ENCODE measurements at regions not wholly inside any gene's neighbourhood (a gene's known extent, or its start where the extent isn't known, plus 50 kb on each side); places are given as distances from the start of the nearest gene placed in this dataset.

DNA sequence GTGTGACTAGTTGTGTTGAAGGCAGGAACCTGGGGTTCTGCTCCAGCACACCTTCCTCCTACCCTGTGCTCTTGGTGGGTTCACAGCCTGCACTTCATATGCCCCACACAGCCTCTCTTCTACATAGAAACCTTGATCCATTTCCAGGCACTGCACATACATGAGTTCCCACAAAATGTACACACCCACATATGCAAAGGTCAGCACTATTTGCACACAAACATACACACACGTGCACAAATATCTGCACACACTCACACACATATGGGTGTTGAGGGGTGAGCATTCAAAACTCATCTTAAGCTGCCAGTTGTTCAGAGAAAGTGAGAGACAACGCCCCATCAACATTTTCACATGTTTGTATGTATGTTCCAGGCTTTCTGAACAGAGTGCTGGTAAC is 201.0 kb downstream of the BARX2 start:
- intact Hi-C loops (cut with DNase I) = no loop called here
- H3K4me3 ChIP-seq = no peak overlapping the region
- DNase-seq = no peak
- H3K27ac ChIP-seq = no peak overlapping the region
- no peaks in the 10 kb centered on the region for H3K27me3 ChIP-seq (ENCODE audit: low read depth)
- H3K9me3 ChIP-seq = no peaks in the 10 kb centered on the region
- H3K36me3 ChIP-seq = no peaks in the 10 kb centered on the region
- ATAC-seq = no peak
- TF ChIP-seq, protein P1, sequence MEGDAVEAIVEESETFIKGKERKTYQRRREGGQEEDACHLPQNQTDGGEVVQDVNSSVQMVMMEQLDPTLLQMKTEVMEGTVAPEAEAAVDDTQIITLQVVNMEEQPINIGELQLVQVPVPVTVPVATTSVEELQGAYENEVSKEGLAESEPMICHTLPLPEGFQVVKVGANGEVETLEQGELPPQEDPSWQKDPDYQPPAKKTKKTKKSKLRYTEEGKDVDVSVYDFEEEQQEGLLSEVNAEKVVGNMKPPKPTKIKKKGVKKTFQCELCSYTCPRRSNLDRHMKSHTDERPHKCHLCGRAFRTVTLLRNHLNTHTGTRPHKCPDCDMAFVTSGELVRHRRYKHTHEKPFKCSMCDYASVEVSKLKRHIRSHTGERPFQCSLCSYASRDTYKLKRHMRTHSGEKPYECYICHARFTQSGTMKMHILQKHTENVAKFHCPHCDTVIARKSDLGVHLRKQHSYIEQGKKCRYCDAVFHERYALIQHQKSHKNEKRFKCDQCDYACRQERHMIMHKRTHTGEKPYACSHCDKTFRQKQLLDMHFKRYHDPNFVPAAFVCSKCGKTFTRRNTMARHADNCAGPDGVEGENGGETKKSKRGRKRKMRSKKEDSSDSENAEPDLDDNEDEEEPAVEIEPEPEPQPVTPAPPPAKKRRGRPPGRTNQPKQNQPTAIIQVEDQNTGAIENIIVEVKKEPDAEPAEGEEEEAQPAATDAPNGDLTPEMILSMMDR (IDR thresholded peaks at IDR 0.05) = no peak
- no peaks in the 10 kb centered on the region for H3K4me1 ChIP-seq

DNA sequence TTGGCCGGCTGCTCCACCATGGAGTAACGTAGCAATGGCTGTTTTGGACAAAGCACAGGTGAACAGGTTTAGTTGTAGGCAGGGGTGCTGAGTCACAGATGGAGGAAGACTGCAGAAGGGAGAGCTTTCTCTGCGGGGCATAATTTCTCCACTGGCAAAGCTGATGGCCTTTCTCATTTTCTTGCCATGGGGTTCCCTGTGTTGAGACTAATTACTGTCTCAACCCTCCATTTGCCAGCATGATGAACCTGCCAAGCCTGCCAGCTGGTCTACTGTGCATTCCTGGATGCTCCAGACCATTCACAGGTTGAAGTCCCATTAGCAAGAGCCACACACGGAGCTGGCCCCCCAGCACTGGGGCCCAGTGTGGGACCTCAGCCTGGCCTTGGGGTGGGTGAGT is 202.4 kb downstream of the BARX2 start:
- Histone ChIP-seq H3K27ac (no peak overlapping the region), H3K9me3 (no peaks in the 10 kb centered on the region), H3K4me3 (no peak overlapping the region), H3K4me1 (no peaks in the 10 kb centered on the region), H3K27me3 (ENCODE audit: low read depth) (no peaks in the 10 kb centered on the region), H3K36me3 (no peaks in the 10 kb centered on the region)
- TF ChIP-seq, protein P1 (IDR thresholded peaks at IDR 0.05) = no peak
- DNase-seq (no peak), ATAC-seq (no peak)
- intact Hi-C loops (cut with DNase I) = no loop called here

DNA sequence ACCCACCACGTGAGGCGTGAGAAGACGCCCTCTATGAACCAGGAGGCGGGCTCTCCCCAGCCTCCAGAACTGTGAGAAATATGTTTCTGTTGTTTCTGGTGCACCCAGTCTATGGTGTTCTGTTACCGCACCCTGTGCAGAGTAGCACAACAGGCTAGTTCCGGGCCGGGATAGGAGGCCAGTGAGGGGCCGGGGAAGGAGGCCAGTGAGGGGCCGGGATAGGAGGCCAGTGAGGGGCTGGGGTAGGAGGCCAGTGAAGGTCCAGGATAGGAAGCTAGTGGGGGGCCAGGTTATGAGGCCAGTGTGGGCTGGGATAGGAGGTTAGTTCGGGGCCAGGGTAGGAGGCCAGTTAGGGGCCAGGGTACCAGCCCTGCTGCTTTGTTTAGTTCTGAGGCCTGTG is 204.6 kb downstream of the BARX2 start:
- Histone ChIP-seq H3K36me3 (no peaks in the 10 kb centered on the region), H3K4me3 (no peak overlapping the region), H3K4me1 (no peaks in the 10 kb centered on the region), H3K9me3 (no peaks in the 10 kb centered on the region), H3K27me3 (ENCODE audit: low read depth) (no peaks in the 10 kb centered on the region), H3K27ac (no peak overlapping the region)
- TF ChIP-seq, protein P1 (IDR thresholded peaks at IDR 0.05) = no peak
- no peak for DNase-seq
- peak; percentile 68 to 80 for ATAC-seq
- intact Hi-C loops (cut with DNase I) = no loop called here

DNA sequence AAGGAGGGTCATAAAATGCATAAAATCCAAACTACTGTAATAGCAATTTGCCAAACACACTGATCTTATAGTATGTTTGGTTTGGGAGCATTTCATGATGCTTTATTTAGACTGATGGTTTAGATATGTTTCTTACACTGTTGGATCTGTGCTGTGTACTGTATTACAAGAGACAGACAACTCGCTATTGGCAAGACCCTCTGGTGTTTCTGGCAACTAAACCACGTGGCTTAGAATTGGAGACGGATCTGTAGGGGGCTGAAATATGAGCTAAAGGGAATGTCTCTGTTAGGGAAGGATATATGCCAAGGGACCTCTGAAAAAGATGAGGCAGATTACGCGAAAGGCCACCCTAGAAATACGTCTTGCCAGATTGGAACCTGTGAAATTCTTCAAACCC is 208.7 kb downstream of the BARX2 start:
- TF ChIP-seq, protein P1 (IDR thresholded peaks at IDR 0.05) = no peak
- no peaks in the 10 kb centered on the region for H3K9me3 ChIP-seq
- no peak overlapping the region for H3K27ac ChIP-seq
- no peak for DNase-seq
- no peak for ATAC-seq
- H3K27me3 ChIP-seq (ENCODE audit: low read depth) = no peaks in the 10 kb centered on the region
- no peaks in the 10 kb centered on the region for H3K36me3 ChIP-seq
- intact Hi-C loops (cut with DNase I) = no loop called here
- H3K4me1 ChIP-seq = no peaks in the 10 kb centered on the region
- no peak overlapping the region for H3K4me3 ChIP-seq

DNA sequence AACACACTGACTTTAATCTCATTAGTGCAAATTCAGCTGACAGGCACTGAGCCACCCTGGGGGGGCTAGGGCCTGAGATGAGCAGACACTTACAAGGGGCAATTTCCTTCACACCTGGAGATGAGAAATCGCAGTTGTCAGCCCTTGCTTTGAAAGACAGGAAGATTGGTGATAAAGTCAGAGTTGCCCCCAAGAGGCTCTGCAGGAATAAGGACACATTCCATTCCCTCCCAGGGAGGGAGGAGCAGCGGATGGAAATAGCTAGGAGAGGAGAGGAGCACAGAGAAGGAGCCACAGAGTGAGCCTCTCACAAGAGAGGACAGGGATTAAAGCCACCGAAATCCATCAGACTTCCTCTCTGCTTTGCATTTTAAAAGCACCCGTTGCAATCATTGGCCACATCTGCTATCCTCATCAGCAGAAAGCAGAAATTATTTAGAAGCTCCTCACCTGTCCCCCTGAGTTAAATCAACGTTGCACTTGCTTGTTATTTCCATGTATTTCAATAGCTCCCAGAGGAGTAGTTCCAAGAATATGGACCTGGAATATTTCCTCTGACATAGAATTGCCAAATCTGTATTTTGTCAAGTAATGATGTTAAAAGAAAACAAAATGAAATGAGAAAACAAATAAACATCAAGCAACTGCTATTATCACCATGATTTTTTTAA is 213.7 kb downstream of the BARX2 start:
- Histone ChIP-seq H3K27me3 (ENCODE audit: low read depth) (no peaks in the 10 kb centered on the region), H3K4me3 (no peak overlapping the region), H3K9me3 (no peaks in the 10 kb centered on the region), H3K36me3 (no peaks in the 10 kb centered on the region), H3K27ac (no peak overlapping the region), H3K4me1 (no peaks in the 10 kb centered on the region)
- intact Hi-C loops (cut with DNase I) = no loop called here
- DNase-seq = no peak
- TF ChIP-seq, protein P1 (IDR thresholded peaks at IDR 0.05) = no peak
- no peak for ATAC-seq
